ENCODE measurements at regions not wholly inside any gene's neighbourhood (a gene's known extent, or its start where the extent isn't known, plus 50 kb on each side); places are given as distances from the start of the nearest gene placed in this dataset.
"Not testable (repeated sequence)": the region's sequence is repeated elsewhere in the genome, so short reads cannot be mapped to it uniquely, and the experiment has no call there.

DNA sequence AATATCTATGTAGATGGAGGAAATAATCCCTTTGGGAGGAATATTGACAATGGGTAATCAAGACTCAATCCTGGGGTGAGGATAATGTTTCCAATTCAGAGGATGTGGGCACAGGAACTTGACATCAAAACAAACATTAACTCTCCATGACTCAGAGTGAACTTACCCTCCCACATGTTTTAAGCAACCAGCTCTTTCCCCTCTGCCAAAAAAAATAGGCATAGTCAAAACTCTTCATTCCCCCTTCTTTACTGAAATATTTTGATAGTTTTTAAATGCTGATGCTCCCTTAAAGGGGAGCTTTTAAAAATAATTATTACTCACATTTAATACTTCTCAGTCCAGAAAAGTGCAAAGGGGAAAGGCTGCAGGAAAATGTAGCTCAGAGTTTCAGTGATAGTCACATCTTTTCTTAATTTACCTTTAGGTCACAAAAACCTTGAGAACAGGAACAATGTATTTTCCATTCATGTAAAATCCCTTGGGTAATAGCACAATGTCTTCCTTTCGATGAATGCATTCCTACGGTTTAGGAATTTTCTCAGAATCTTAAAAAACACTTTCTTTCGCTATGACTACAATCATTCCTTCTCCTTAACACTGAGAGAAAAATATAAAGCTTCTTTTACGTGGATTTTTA is 298.4 kb upstream of the GRAMD2B start:
- DNase-seq (no peak), ATAC-seq (ENCODE audit: insufficient read depth, low FRiP score) (no peak)
- H3K9ac ChIP-seq (ENCODE audit: insufficient read depth in 1 of 2, low read length in 2 of 2): no peak overlapping the region
- H3K4me3 ChIP-seq: no peak overlapping the region
- H3K36me3 ChIP-seq (ENCODE audit: control insufficient read depth in 4 of 4, insufficient read depth in 4 of 4, low read length in 4 of 4): no peaks in the 10 kb centered on the region
- no peaks in the 10 kb centered on the region for H3K27me3 ChIP-seq (ENCODE audit: control insufficient read depth in 3 of 3, insufficient read depth in 3 of 3, low read length in 2 of 3)
- no peak overlapping the region for H3K27ac ChIP-seq (ENCODE audit: low read depth in 1 of 2, low read length in 1 of 2)
- H3K4me1 ChIP-seq (ENCODE audit: control insufficient read depth in 5 of 5, insufficient read depth in 5 of 5, low read length in 5 of 5): no peaks in the 10 kb centered on the region
- WGBS, 2 donors: 86 to 87% methylated on average over 4 of the region's 4 CpGs
- H3K9me3 ChIP-seq (ENCODE audit: control insufficient read depth in 4 of 4, insufficient read depth in 3 of 4, low read length in 3 of 4): no peaks in the 10 kb centered on the region
- TF ChIP-seq CTCF (IDR thresholded peaks at IDR 0.05; ENCODE audit: control extremely low read depth, extremely low read depth): no peak

- no peak overlapping the region for H3K9ac ChIP-seq (ENCODE audit: insufficient read depth in 1 of 2, low read length in 2 of 2)
- no peak for TF ChIP-seq CTCF (IDR thresholded peaks at IDR 0.05; ENCODE audit: control extremely low read depth, extremely low read depth)
- H3K36me3 ChIP-seq (ENCODE audit: control insufficient read depth in 4 of 4, insufficient read depth in 4 of 4, low read length in 4 of 4): no peaks in the 10 kb centered on the region
- DNase-seq: no peak
- no peak overlapping the region for H3K27ac ChIP-seq (ENCODE audit: low read depth in 1 of 2, low read length in 1 of 2)
- WGBS, 2 donors: 92 to 94% methylated on average over 2 of the region's 2 CpGs
- no peaks in the 10 kb centered on the region for H3K27me3 ChIP-seq (ENCODE audit: control insufficient read depth in 3 of 3, insufficient read depth in 3 of 3, low read length in 2 of 3)
- H3K4me3 ChIP-seq: no peak overlapping the region
- no peaks in the 10 kb centered on the region for H3K4me1 ChIP-seq (ENCODE audit: control insufficient read depth in 5 of 5, insufficient read depth in 5 of 5, low read length in 5 of 5)
- no peaks in the 10 kb centered on the region for H3K9me3 ChIP-seq (ENCODE audit: control insufficient read depth in 4 of 4, insufficient read depth in 3 of 4, low read length in 3 of 4)
- no peak for ATAC-seq (ENCODE audit: insufficient read depth, low FRiP score)
Observed at GRCh38 chr5:126125407-126125806, 297.8 kb upstream of the GRAMD2B start.

GRCh38 chr5:126126574-126126973 is 296.6 kb upstream of the GRAMD2B start:
- 89 to 92% methylated on average over 4 of the region's 4 CpGs for WGBS, 2 donors

DNA sequence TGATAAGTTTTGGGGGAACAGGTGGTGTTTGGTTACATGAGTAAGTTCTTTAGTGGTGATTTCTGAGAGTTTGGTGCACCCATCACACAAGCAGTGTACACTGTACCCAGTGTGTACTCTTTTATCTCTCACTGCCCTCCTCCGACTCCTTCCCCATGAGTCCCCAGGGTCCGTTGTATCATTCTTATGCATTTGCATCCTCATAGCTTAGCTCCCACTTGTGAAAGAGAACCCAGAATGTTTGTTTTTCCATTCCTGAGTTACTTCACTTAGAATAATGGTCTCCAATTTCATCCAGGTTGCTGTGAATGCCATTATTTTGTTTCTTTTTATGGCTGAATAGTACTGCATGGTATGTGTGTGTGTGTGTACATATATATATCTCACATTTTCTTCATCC is 295.8 kb upstream of the GRAMD2B start:
- DNase-seq; H3K27me3 ChIP-seq (ENCODE audit: control insufficient read depth in 3 of 3, insufficient read depth in 3 of 3, low read length in 2 of 3); H3K4me1 ChIP-seq (ENCODE audit: control insufficient read depth in 5 of 5, insufficient read depth in 5 of 5, low read length in 5 of 5); ATAC-seq (ENCODE audit: insufficient read depth, low FRiP score); H3K9me3 ChIP-seq (ENCODE audit: control insufficient read depth in 4 of 4, insufficient read depth in 3 of 4, low read length in 3 of 4); H3K9ac ChIP-seq (ENCODE audit: insufficient read depth in 1 of 2, low read length in 2 of 2); H3K27ac ChIP-seq (ENCODE audit: low read depth in 1 of 2, low read length in 1 of 2); H3K4me3 ChIP-seq; H3K36me3 ChIP-seq (ENCODE audit: control insufficient read depth in 4 of 4, insufficient read depth in 4 of 4, low read length in 4 of 4): not testable (repeated sequence)
- 87 to 90% methylated on average over 2 of the region's 2 CpGs for WGBS, 2 donors

More at GRCh38 chr5:126126574-126126973, 296.6 kb upstream of the GRAMD2B start:
- Histone ChIP-seq H3K9me3 (ENCODE audit: control insufficient read depth in 4 of 4, insufficient read depth in 3 of 4, low read length in 3 of 4) (no peaks in the 10 kb centered on the region), H3K36me3 (ENCODE audit: control insufficient read depth in 4 of 4, insufficient read depth in 4 of 4, low read length in 4 of 4) (no peaks in the 10 kb centered on the region), H3K4me1 (ENCODE audit: control insufficient read depth in 5 of 5, insufficient read depth in 5 of 5, low read length in 5 of 5) (no peaks in the 10 kb centered on the region), H3K4me3 (no peak overlapping the region), H3K9ac (ENCODE audit: insufficient read depth in 1 of 2, low read length in 2 of 2) (no peak overlapping the region), H3K27me3 (ENCODE audit: control insufficient read depth in 3 of 3, insufficient read depth in 3 of 3, low read length in 2 of 3) (no peaks in the 10 kb centered on the region), H3K27ac (ENCODE audit: low read depth in 1 of 2, low read length in 1 of 2) (no peak overlapping the region)
- TF ChIP-seq CTCF (IDR thresholded peaks at IDR 0.05; ENCODE audit: control extremely low read depth, extremely low read depth): no peak
- ATAC-seq (ENCODE audit: insufficient read depth, low FRiP score) (no peak), DNase-seq (no peak)

Data from lung (tissue), 11 donors.